IMR-90 (cell line): ENCODE measurements at regions not wholly inside any gene's neighbourhood (a gene's known extent, or its start where the extent isn't known, plus 50 kb on each side); places are given as distances from the start of the nearest gene placed in this dataset.

ENCODE experiments used
- ATAC-seq: fragments of 200-7000 bp; cut with Tn5 transposase; 2 replicates; pipeline ENCODE4 v1.9.1; 2020; ENCODE audit warnings: low read depth, mild to moderate bottlenecking, moderate library complexity
- BruUV-seq: library from RNA; stranded (reverse); fragments of 400-500 nt; replicated peaks from 2 replicates; lab custom pipeline; 2021; lab: Mats Ljungman, UMichigan
- CTCF ChIA-PET: fragments of 300-600 bp; formaldehyde crosslinking; extraction: SDS; loops from one replicate; lab custom pipeline; 2021; ENCODE audit warnings: antibody characterized with exemption; lab: Yijun Ruan, JAX
- POLR2A ChIA-PET: fragments of 300-600 bp; sonication (Branson Sonifier 250); formaldehyde crosslinking; loops from one replicate; lab custom pipeline; 2022; ENCODE audit warnings: antibody characterized with exemption; ENCODE audit not compliant: unreplicated experiment; lab: Charles Lee
- DNase-seq: peaks from one replicate; pipeline ENCODE4 v3.0.0; 2013
- H2AFZ ChIP-seq: replicated peaks from 2 replicates; pipeline ENCODE3; 2013; ENCODE audit warnings: low read length, mild to moderate bottlenecking; ENCODE audit not compliant: poor library complexity
- H2AK5ac ChIP-seq: 2 replicates; pipeline ENCODE4 v1.6.1; 2013; ENCODE audit warnings: low read depth, low read length, inconsistent platforms
- H2AK9ac ChIP-seq: replicated peaks from 2 replicates; pipeline ENCODE3; 2013; ENCODE audit warnings: mild to moderate bottlenecking, low read depth, low read length, moderate library complexity; ENCODE audit not compliant: poor library complexity
- H2BK120ac ChIP-seq: 2 replicates; pipeline ENCODE4 v1.6.1; 2013; ENCODE audit warnings: low read depth, low read length, inconsistent platforms
- H2BK15ac ChIP-seq: 3 replicates; pipeline ENCODE4 v1.6.1; 2013; ENCODE audit warnings: low read depth, low read length, inconsistent platforms
- H2BK20ac ChIP-seq: 2 replicates; pipeline ENCODE4 v1.6.1; 2013; ENCODE audit warnings: low read depth, mild to moderate bottlenecking, inconsistent platforms, low read length, moderate library complexity
- H2BK5ac ChIP-seq: 2 replicates; pipeline ENCODE4 v1.6.1; 2013; ENCODE audit warnings: mild to moderate bottlenecking, low read depth, low read length, inconsistent platforms; ENCODE audit not compliant: poor library complexity, severe bottlenecking
- H3K14ac ChIP-seq: replicated peaks from 2 replicates; pipeline ENCODE4 v1.6.1; 2013; ENCODE audit warnings: low read depth, low read length, inconsistent platforms
- H3K18ac ChIP-seq: 2 replicates; pipeline ENCODE4 v1.6.1; 2013; ENCODE audit warnings: low read depth, low read length, control low read depth
- H3K23ac ChIP-seq: 2 replicates; pipeline ENCODE4 v1.6.1; 2013; ENCODE audit warnings: low read depth, low read length, inconsistent platforms
- H3K27ac ChIP-seq: 2 replicates; pipeline ENCODE4 v1.5.1; 2013; ENCODE audit warnings: mild to moderate bottlenecking, control low read depth, low read length; ENCODE audit not compliant: insufficient read depth
- H3K27me3 ChIP-seq: 2 replicates; pipeline ENCODE4 v1.6.1; 2013; ENCODE audit warnings: low read length; ENCODE audit not compliant: control insufficient read depth, insufficient read depth
- H3K36me3 ChIP-seq: 2 replicates; pipeline ENCODE4 v1.6.1; 2013; ENCODE audit warnings: low read length, mixed read lengths; ENCODE audit not compliant: control insufficient read depth, insufficient read depth
- H3K4ac ChIP-seq: 2 replicates; pipeline ENCODE4 v1.6.1; 2013; ENCODE audit warnings: low read depth, low read length, inconsistent platforms
- H3K4me1 ChIP-seq: 2 replicates; pipeline ENCODE4 v1.6.1; 2013; ENCODE audit warnings: low read length, mixed read lengths; ENCODE audit not compliant: control insufficient read depth, insufficient read depth
- H3K4me2 ChIP-seq: 2 replicates; pipeline ENCODE4 v1.6.1; 2013; ENCODE audit warnings: low read depth, mild to moderate bottlenecking, control low read depth, low read length, moderate library complexity
- H3K4me3 ChIP-seq: 2 replicates; pipeline ENCODE4 v1.5.1; 2013; ENCODE audit warnings: low read depth, mild to moderate bottlenecking, control low read depth, low read length, moderate library complexity; ENCODE audit not compliant: insufficient read depth
- H3K56ac ChIP-seq: 2 replicates; pipeline ENCODE4 v1.6.1; 2013; ENCODE audit warnings: low read length, inconsistent platforms; ENCODE audit not compliant: insufficient read depth; ENCODE audit errors: extremely low read depth
- H3K79me1 ChIP-seq, 2 experiments: 2 replicates each; pipeline ENCODE4 v1.6.1; 2013; ENCODE audit warnings: low read length in 2 of 2, inconsistent platforms in 1 of 2, low read depth in 1 of 2
- H3K9ac ChIP-seq: 2 replicates; pipeline ENCODE4 v1.6.1; 2013; ENCODE audit warnings: low read depth, low read length, control low read depth
- H3K9me1 ChIP-seq: 2 replicates; pipeline ENCODE4 v1.6.1; 2013; ENCODE audit warnings: low read length, inconsistent platforms; ENCODE audit not compliant: insufficient read depth
- H3K9me3 ChIP-seq: 2 replicates; pipeline ENCODE4 v1.6.1; 2013; ENCODE audit warnings: low read length; ENCODE audit not compliant: control insufficient read depth, insufficient read depth
- H4K20me1 ChIP-seq: 2 replicates; pipeline ENCODE4 v1.6.1; 2013; ENCODE audit warnings: low read length, inconsistent platforms; ENCODE audit not compliant: insufficient read depth
- H4K5ac ChIP-seq: 2 replicates; pipeline ENCODE4 v1.6.1; 2013; ENCODE audit warnings: mild to moderate bottlenecking, low read depth, low read length, control low read depth
- H4K8ac ChIP-seq, 2 experiments: 2 replicates each; pipeline ENCODE4 v1.6.1; 2013; ENCODE audit warnings: low read depth in 2 of 2, low read length in 2 of 2, control low read depth in 1 of 2, inconsistent platforms in 1 of 2
- H4K91ac ChIP-seq: 2 replicates; pipeline ENCODE4 v1.6.1; 2013; ENCODE audit warnings: low read depth, low read length, inconsistent platforms; ENCODE audit not compliant: insufficient read depth
- CHD1 ChIP-seq: IDR thresholded peaks from 2 replicates; pipeline ENCODE4 v1.6.1; 2012; ENCODE audit warnings: low read depth, low read length, improper control_type of control experiment
- FOS ChIP-seq: fragments of 150-350 bp; IDR thresholded peaks from 2 replicates; pipeline ENCODE4 v1.6.1; 2016; ENCODE audit warnings: low read depth, low read length
- MAZ ChIP-seq: IDR thresholded peaks from 2 replicates; pipeline ENCODE4 v1.6.1; 2012; ENCODE audit warnings: low read depth, mild to moderate bottlenecking, low read length, improper control_type of control experiment, moderate library complexity, borderline replicate concordance
- MXI1 ChIP-seq: IDR thresholded peaks from 2 replicates; pipeline ENCODE4 v1.6.1; 2012; ENCODE audit warnings: low read depth, mild to moderate bottlenecking, low read length, moderate library complexity, borderline replicate concordance
- RCOR1 ChIP-seq: IDR thresholded peaks from 2 replicates; pipeline ENCODE4 v1.6.1; 2012; ENCODE audit warnings: mild to moderate bottlenecking, low read length, improper control_type of control experiment; ENCODE audit not compliant: insufficient replicate concordance
- dilution Hi-C: fragments of 300-500 bp; cut with HindIII; formaldehyde crosslinking; loops from one replicate; pipeline ENCODE4 v1.14.3; 2018; ENCODE audit warnings: low sequenced_read_pairs; ENCODE audit not compliant: unreplicated experiment
- in situ Hi-C: fragments of 300-500 bp; cut with MboI; formaldehyde crosslinking; loops from 3 replicates; pipeline ENCODE4 v1.14.3; 2019; ENCODE audit warnings: low sequenced_read_pairs, inconsistent platforms, mixed read lengths
- intact Hi-C: fragments of 100-400 bp; cut with micrococcal nuclease; formaldehyde crosslinking; loops from 2 replicates; pipeline ENCODE4 v1.10.0; 2022

DNA sequence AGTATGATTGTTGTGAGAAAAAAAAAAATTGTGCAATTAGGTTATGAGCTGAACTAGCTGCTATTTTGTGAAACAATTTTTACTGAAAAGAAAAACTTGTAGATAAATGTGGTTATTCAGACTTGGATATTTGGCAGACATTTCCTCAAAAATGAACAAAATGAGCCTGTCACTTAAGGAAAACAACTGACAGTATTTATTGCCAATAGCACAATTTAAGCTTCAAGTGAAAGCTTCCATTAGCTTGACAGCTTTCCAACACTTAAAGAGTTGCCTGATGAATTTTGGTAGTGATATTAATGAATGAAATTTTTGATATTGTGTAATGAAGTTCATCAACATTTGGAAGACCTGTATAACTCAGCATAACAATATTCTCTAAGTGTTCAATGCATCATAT, 116.1 kb upstream of the RGS1 start:
- DNase-seq (no peak), ATAC-seq (no peak)
- POLR2A ChIA-PET: no interaction called here
- H4K5ac ChIP-seq: no peak overlapping the region
- no peak overlapping the region for H2BK5ac ChIP-seq
- H3K27ac ChIP-seq: no peak overlapping the region
- no peaks in the 10 kb centered on the region for H3K27me3 ChIP-seq
- H2AK9ac ChIP-seq: no peak overlapping the region
- H3K9me3 ChIP-seq: no peaks in the 10 kb centered on the region
- no peak for TF ChIP-seq CHD1
- no peak for TF ChIP-seq MAZ
- no peak for TF ChIP-seq FOS
- no peak for TF ChIP-seq RCOR1
- TF ChIP-seq MXI1: no peak
- H4K91ac ChIP-seq: no peak overlapping the region
- H3K4me3 ChIP-seq: no peak overlapping the region
- no peak overlapping the region for H2BK120ac ChIP-seq
- BruUV-seq: no TSS peak
- CTCF ChIA-PET: interaction anchor here (1.1 kb wide), 1 partner anchor 15 kb away, joined by 3 read pairs; no protein-coding TSS in a partner anchor
- no peaks in the 10 kb centered on the region for H3K9me1 ChIP-seq
- no peak overlapping the region for H2AK5ac ChIP-seq
- H3K18ac ChIP-seq: no peak overlapping the region
- H3K79me1 ChIP-seq: no peaks in the 10 kb centered on the region
- no peak overlapping the region for H3K23ac ChIP-seq
- intact Hi-C loops: no loop called here
- no peaks in the 10 kb centered on the region for H4K20me1 ChIP-seq
- no peak overlapping the region for H3K9ac ChIP-seq
- H3K4me2 ChIP-seq: no peak overlapping the region
- in situ Hi-C loops: no loop called here
- H3K36me3 ChIP-seq: no peaks in the 10 kb centered on the region
- H3K14ac ChIP-seq: no peak overlapping the region
- dilution Hi-C loops: no loop called here
- no peak overlapping the region for H3K4ac ChIP-seq
- no peak overlapping the region for H2BK20ac ChIP-seq
- H2BK15ac ChIP-seq: no peak overlapping the region
- no peak overlapping the region for H3K56ac ChIP-seq
- no peaks in the 10 kb centered on the region for H3K4me1 ChIP-seq
- H2AFZ ChIP-seq: no peak overlapping the region
- no peak overlapping the region for H4K8ac ChIP-seq
